Esophagus (tissue), 2 donors: ENCODE measurements at regions not wholly inside any gene's neighbourhood (a gene's known extent, or its start where the extent isn't known, plus 50 kb on each side); places are given as distances from the start of the nearest gene placed in this dataset.

Experiments used
- H3K27ac ChIP-seq, 2 donors: one replicate each; pipeline ENCODE4 v1.5.1; 2013; ENCODE audit warnings: low read depth in 2 of 2, mild to moderate bottlenecking in 2 of 2, inconsistent platforms in 1 of 2, low read length in 1 of 2, moderate library complexity in 1 of 2
- H3K27me3 ChIP-seq, 2 donors: one replicate each; pipeline ENCODE4 v1.6.1; 2013; ENCODE audit warnings: low read length in 2 of 2, control low read depth in 1 of 2, mild to moderate bottlenecking in 1 of 2; ENCODE audit not compliant: insufficient read depth in 2 of 2, control insufficient read depth in 1 of 2
- H3K36me3 ChIP-seq, 2 donors: one replicate each; pipeline ENCODE4 v1.6.1; 2013; ENCODE audit warnings: low read length in 1 of 2; ENCODE audit not compliant: control insufficient read depth in 2 of 2, insufficient read depth in 2 of 2
- H3K4me1 ChIP-seq, 2 donors: one replicate each; pipeline ENCODE4 v1.6.1; 2013; ENCODE audit warnings: low read length in 1 of 2; ENCODE audit not compliant: control insufficient read depth in 2 of 2, insufficient read depth in 2 of 2
- H3K4me3 ChIP-seq, 2 donors: one replicate each; pipeline ENCODE4 v1.5.1; 2013; ENCODE audit warnings: low read length in 2 of 2, mild to moderate bottlenecking in 2 of 2, low read depth in 1 of 2, moderate library complexity in 1 of 2
- H3K9me3 ChIP-seq, 2 donors: one replicate each; pipeline ENCODE4 v1.6.1; 2013; ENCODE audit warnings: mild to moderate bottlenecking in 2 of 2, low read depth in 1 of 2, low read length in 1 of 2, moderate library complexity in 1 of 2; ENCODE audit not compliant: control insufficient read depth in 2 of 2, insufficient read depth in 1 of 2
- WGBS, 2 donors: extraction: QIAGEN DNeasy Blood & Tissue Kit; methylation state at CpG; one replicate each; pipeline ENCODE4 v1.1.7; 2013; 5-methylcytosine and 5-hydroxymethylcytosine counted together
- donor health status: healthy with polysubstance abuse.
- donor health status: Bipolar disorder and iron deficiency.

GRCh38 chr20:60454491-60454890 is 496.3 kb downstream of the CDH26 start:
- H3K4me3 ChIP-seq = no peak overlapping the region
- H3K27me3 ChIP-seq = no peaks in the 10 kb centered on the region
- H3K4me1 ChIP-seq = no peaks in the 10 kb centered on the region
- 79 to 84% methylated on average over 8 of the region's 8 CpGs for WGBS, 2 donors
- H3K9me3 ChIP-seq = peaks cover 4 to 10% of the 10 kb centered on the region in 2 donors
- H3K36me3 ChIP-seq = no peaks in the 10 kb centered on the region
- H3K27ac ChIP-seq = no peak overlapping the region

- WGBS, 2 donors = 72 to 77% methylated on average over 8 of the region's 8 CpGs
- peaks cover 4 to 10% of the 10 kb centered on the region in 2 donors for H3K9me3 ChIP-seq
- H3K4me1 ChIP-seq = no peaks in the 10 kb centered on the region
- no peak overlapping the region for H3K27ac ChIP-seq
- no peaks in the 10 kb centered on the region for H3K27me3 ChIP-seq
- H3K36me3 ChIP-seq = no peaks in the 10 kb centered on the region
- no peak overlapping the region for H3K4me3 ChIP-seq
Observed at GRCh38 chr20:60455272-60455671, 497.0 kb downstream of the CDH26 start.

GRCh38 chr20:60459212-60459611 is 501.0 kb downstream of the CDH26 start:
- Histone ChIP-seq H3K36me3 (no peaks in the 10 kb centered on the region), H3K27me3 (no peaks in the 10 kb centered on the region), H3K4me1 (no peaks in the 10 kb centered on the region), H3K4me3 (no peak overlapping the region), H3K27ac (no peak overlapping the region), H3K9me3 (no peaks in the 10 kb centered on the region)
- 66 to 68% methylated on average over 3 of the region's 3 CpGs for WGBS, 2 donors

- Histone ChIP-seq H3K4me1 (no peaks in the 10 kb centered on the region), H3K27me3 (no peaks in the 10 kb centered on the region), H3K27ac (no peak overlapping the region), H3K36me3 (no peaks in the 10 kb centered on the region), H3K9me3 (no peaks in the 10 kb centered on the region), H3K4me3 (no peak overlapping the region)
- 95 to 96% methylated on average over 2 of the region's 2 CpGs for WGBS, 2 donors
Observed at GRCh38 chr20:60461993-60462392, 503.8 kb downstream of the CDH26 start.

GRCh38 chr20:60463798-60464197 is 505.6 kb downstream of the CDH26 start:
- H3K9me3 ChIP-seq = no peaks in the 10 kb centered on the region
- H3K36me3 ChIP-seq = no peaks in the 10 kb centered on the region
- H3K4me3 ChIP-seq = no peak overlapping the region
- no peaks in the 10 kb centered on the region for H3K4me1 ChIP-seq
- H3K27ac ChIP-seq = no peak overlapping the region
- H3K27me3 ChIP-seq = no peaks in the 10 kb centered on the region
- 28 to 32% methylated on average over 2 of the region's 2 CpGs for WGBS, 2 donors

- 80 to 83% methylated on average over 8 of the region's 8 CpGs for WGBS, 2 donors
- no peaks in the 10 kb centered on the region for H3K4me1 ChIP-seq
- H3K27ac ChIP-seq = no peak overlapping the region
- H3K27me3 ChIP-seq = no peaks in the 10 kb centered on the region
- H3K9me3 ChIP-seq = peaks cover 0 to 2% of the 10 kb centered on the region in 2 donors
- H3K4me3 ChIP-seq = no peak overlapping the region
- H3K36me3 ChIP-seq = no peaks in the 10 kb centered on the region
Observed at GRCh38 chr20:60465439-60465838, 507.2 kb downstream of the CDH26 start.

- H3K36me3 ChIP-seq = no peaks in the 10 kb centered on the region
- no peak overlapping the region for H3K27ac ChIP-seq
- 79% methylated on average over 8 of the region's 8 CpGs for WGBS, 2 donors
- H3K4me3 ChIP-seq = no peak overlapping the region
- no peaks in the 10 kb centered on the region for H3K4me1 ChIP-seq
- no peaks in the 10 kb centered on the region for H3K27me3 ChIP-seq
- H3K9me3 ChIP-seq = peaks cover 0 to 2% of the 10 kb centered on the region in 2 donors
Observed at GRCh38 chr20:60465993-60466686, 507.9 kb downstream of the CDH26 start.

GRCh38 chr20:60466687-60467022 is 508.4 kb downstream of the CDH26 start:
- H3K27me3 ChIP-seq = no peaks in the 10 kb centered on the region
- 18 to 27% methylated on average over 1 of the region's 1 CpG for WGBS, 2 donors
- no peaks in the 10 kb centered on the region for H3K36me3 ChIP-seq
- peaks cover 0 to 2% of the 10 kb centered on the region in 2 donors for H3K9me3 ChIP-seq
- H3K27ac ChIP-seq = no peak overlapping the region
- no peaks in the 10 kb centered on the region for H3K4me1 ChIP-seq
- H3K4me3 ChIP-seq = no peak overlapping the region

- 79 to 88% methylated on average over 2 of the region's 2 CpGs for WGBS, 2 donors
Observed at GRCh38 chr20:60467078-60467477, 508.9 kb downstream of the CDH26 start.

GRCh38 chr20:60467771-60468170 is 509.5 kb downstream of the CDH26 start:
- WGBS, 2 donors = 62 to 69% methylated on average over 4 of the region's 4 CpGs
- no peaks in the 10 kb centered on the region for H3K27me3 ChIP-seq
- H3K4me1 ChIP-seq = no peaks in the 10 kb centered on the region
- H3K27ac ChIP-seq = no peak overlapping the region
- no peaks in the 10 kb centered on the region for H3K36me3 ChIP-seq
- H3K4me3 ChIP-seq = no peak overlapping the region
- H3K9me3 ChIP-seq = peaks cover 0 to 2% of the 10 kb centered on the region in 2 donors

More at GRCh38 chr20:60467078-60467477, 508.9 kb downstream of the CDH26 start:
- no peaks in the 10 kb centered on the region for H3K4me1 ChIP-seq
- no peaks in the 10 kb centered on the region for H3K36me3 ChIP-seq
- no peak overlapping the region for H3K4me3 ChIP-seq
- H3K9me3 ChIP-seq = peaks cover 0 to 2% of the 10 kb centered on the region in 2 donors
- no peak overlapping the region for H3K27ac ChIP-seq
- H3K27me3 ChIP-seq = no peaks in the 10 kb centered on the region
